ENCODE measurements at regions not wholly inside any gene's neighbourhood (a gene's known extent, or its start where the extent isn't known, plus 50 kb on each side); places are given as distances from the start of the nearest gene placed in this dataset.

DNA sequence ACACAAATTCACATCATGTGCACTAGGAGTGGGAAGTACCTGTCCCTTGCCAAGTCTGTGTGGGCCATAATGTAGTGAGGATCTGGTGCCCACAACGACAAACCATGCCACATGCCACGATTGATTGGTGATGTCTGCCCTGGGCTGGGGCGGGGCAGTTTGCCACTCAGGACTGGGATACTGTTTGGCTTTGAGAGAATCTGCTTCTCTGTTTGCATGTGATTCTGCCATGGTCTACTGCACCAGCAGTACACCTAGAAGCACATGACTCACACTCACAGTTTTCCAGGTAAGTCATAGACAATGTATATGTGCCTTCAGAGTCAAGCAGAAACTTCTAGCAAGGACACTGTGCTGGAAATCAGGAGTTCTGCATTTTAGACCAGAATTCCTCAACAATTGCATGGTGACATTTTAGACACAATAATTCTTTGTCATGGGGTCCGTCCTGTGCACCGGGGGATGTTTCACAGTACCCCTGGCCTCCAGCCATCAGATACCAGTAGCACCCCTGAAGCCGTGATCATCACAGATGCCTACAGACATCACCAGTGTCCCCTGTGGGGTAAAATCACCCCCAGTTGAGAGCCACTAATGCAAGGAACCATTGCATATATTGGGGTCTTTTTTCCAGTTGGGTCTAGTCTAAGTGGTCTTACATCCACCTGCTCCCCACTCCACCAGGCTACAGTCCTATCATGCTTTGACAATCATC lies 278.3 kb downstream of the EIPR1 start:
- TF ChIP-seq, protein P1, sequence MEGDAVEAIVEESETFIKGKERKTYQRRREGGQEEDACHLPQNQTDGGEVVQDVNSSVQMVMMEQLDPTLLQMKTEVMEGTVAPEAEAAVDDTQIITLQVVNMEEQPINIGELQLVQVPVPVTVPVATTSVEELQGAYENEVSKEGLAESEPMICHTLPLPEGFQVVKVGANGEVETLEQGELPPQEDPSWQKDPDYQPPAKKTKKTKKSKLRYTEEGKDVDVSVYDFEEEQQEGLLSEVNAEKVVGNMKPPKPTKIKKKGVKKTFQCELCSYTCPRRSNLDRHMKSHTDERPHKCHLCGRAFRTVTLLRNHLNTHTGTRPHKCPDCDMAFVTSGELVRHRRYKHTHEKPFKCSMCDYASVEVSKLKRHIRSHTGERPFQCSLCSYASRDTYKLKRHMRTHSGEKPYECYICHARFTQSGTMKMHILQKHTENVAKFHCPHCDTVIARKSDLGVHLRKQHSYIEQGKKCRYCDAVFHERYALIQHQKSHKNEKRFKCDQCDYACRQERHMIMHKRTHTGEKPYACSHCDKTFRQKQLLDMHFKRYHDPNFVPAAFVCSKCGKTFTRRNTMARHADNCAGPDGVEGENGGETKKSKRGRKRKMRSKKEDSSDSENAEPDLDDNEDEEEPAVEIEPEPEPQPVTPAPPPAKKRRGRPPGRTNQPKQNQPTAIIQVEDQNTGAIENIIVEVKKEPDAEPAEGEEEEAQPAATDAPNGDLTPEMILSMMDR (IDR thresholded peaks at IDR 0.05) = no peak
- no peak for TF ChIP-seq POLR2A (IDR thresholded peaks at IDR 0.05)
